ENCODE measurements at regions not wholly inside any gene's neighbourhood (a gene's known extent, or its start where the extent isn't known, plus 50 kb on each side); places are given as distances from the start of the nearest gene placed in this dataset.

GRCh38 chrX:13901354-13901753 is 84.5 kb upstream of the GPM6B start:
- intact Hi-C loops (cut with DNase I; ENCODE audit: low total_unique reads): no loop called here
- Histone ChIP-seq H3K9me3 (no peaks in the 10 kb centered on the region), H3K4me3 (no peak overlapping the region), H3K36me3 (no peaks in the 10 kb centered on the region), H3K4me1 (no peaks in the 10 kb centered on the region), H3K27ac (no peak overlapping the region), H3K27me3 (replicated peaks in 1 of 7) (no peaks in the 10 kb centered on the region)
- DNase-seq: no peak
- TF ChIP-seq POLR2A (IDR thresholded peaks at IDR 0.05): no peak
- no peak for TF ChIP-seq CTCF (IDR thresholded peaks at IDR 0.05 in 8 of 11, conservative IDR thresholded peaks at IDR 0.05 in 3 of 11)
- TF ChIP-seq POLR2AphosphoS5 (IDR thresholded peaks at IDR 0.05): no peak
- 56 to 73% (median 65%) methylated on average over 1 to 2 of the region's 2 CpGs for WGBS, 5 donors

DNA sequence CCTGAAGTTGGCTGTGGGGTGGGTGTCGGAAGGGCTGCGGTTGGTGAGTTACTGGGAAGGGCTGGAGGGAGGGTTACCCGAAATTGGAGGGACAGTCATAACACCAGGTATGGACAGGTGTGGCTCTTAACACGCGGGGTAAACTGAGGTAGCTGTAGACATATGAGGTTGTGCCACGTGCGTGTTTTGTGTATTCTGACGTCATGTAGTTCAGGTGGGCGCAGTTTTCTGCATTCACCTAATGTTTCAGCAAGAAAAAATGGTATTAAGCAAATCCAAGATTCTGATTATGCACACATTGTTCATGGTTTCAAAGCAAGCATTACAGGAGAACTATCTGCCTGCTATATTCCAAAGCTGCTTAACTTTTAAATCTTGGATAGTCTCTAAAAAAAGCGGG is 83.5 kb upstream of the GPM6B start:
- Histone ChIP-seq H3K9me3 (no peaks in the 10 kb centered on the region), H3K4me3 (no peak overlapping the region), H3K4me1 (no peaks in the 10 kb centered on the region), H3K27ac (no peak overlapping the region), H3K36me3 (no peaks in the 10 kb centered on the region), H3K27me3 (replicated peaks in 1 of 7) (peaks cover 0 to 4% (median 0%) of the 10 kb centered on the region in 7 donors)
- TF ChIP-seq CTCF (IDR thresholded peaks at IDR 0.05 in 8 of 11, conservative IDR thresholded peaks at IDR 0.05 in 3 of 11) (no peak), POLR2A (IDR thresholded peaks at IDR 0.05) (no peak), POLR2AphosphoS5 (IDR thresholded peaks at IDR 0.05) (no peak)
- WGBS, 5 donors: 82 to 95% (median 94%) methylated on average over 10 of the region's 10 CpGs
- intact Hi-C loops (cut with DNase I; ENCODE audit: low total_unique reads): no loop called here
- DNase-seq: no peak

DNA sequence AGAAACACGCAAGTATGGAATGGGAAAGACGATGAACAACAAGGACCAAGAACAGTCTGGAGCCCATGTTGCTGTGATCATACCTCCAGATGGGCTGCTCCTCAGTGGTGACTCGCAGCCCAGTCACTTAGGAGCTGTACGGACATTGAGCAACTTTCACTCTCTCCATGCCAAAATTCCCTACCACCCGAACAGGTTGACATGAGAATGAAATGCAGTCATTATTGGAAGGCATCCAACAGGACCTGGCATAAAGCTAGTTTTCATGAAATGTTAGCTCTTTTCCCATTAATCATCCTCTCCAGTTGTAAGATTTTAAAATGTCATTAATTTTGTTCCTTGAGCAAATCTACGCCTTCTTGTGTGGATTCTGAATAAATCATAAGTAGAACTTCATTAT is 82.7 kb upstream of the GPM6B start:
- H3K27me3 ChIP-seq (replicated peaks in 1 of 7): peaks cover 0 to 9% (median 0%) of the 10 kb centered on the region in 7 donors
- H3K36me3 ChIP-seq: no peaks in the 10 kb centered on the region
- no peak for TF ChIP-seq CTCF (IDR thresholded peaks at IDR 0.05 in 8 of 11, conservative IDR thresholded peaks at IDR 0.05 in 3 of 11)
- no peak for TF ChIP-seq POLR2A (IDR thresholded peaks at IDR 0.05)
- no peak for TF ChIP-seq POLR2AphosphoS5 (IDR thresholded peaks at IDR 0.05)
- H3K27ac ChIP-seq: no peak overlapping the region
- intact Hi-C loops (cut with DNase I; ENCODE audit: low total_unique reads): no loop called here
- WGBS, 5 donors: 76 to 93% (median 84%) methylated on average over 6 of the region's 6 CpGs
- no peak overlapping the region for H3K4me3 ChIP-seq
- DNase-seq: no peak
- no peaks in the 10 kb centered on the region for H3K4me1 ChIP-seq
- no peaks in the 10 kb centered on the region for H3K9me3 ChIP-seq

DNA sequence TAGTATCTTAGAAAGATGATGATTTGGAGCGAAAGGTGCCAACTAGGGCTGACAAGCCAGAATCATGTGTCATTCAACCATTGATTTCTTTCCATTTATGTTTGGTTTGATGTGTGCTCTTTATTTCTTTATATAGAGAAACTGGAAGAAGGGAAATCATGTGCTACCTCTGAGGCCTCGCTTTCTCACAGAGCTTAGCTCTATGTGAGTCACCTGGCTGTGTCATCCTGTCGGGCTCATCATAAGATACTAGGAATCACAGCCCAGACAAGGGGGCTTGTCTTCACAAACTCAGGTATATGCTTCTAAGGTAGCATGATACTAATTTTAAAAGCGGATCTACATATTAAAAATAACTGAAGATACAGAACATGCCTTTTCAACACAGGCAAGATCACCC is 81.7 kb upstream of the GPM6B start:
- Histone ChIP-seq H3K27ac (no peak overlapping the region), H3K4me1 (no peaks in the 10 kb centered on the region), H3K4me3 (no peak overlapping the region), H3K27me3 (replicated peaks in 1 of 7) (peaks cover 0 to 9% (median 0%) of the 10 kb centered on the region in 7 donors), H3K9me3 (no peaks in the 10 kb centered on the region), H3K36me3 (no peaks in the 10 kb centered on the region)
- TF ChIP-seq CTCF (IDR thresholded peaks at IDR 0.05 in 8 of 11, conservative IDR thresholded peaks at IDR 0.05 in 3 of 11): no peak
- no peak for TF ChIP-seq POLR2AphosphoS5 (IDR thresholded peaks at IDR 0.05)
- no peak for TF ChIP-seq POLR2A (IDR thresholded peaks at IDR 0.05)
- WGBS, 5 donors: 82 to 98% (median 92%) methylated on average over 4 of the region's 4 CpGs
- DNase-seq: no peak
- intact Hi-C loops (cut with DNase I; ENCODE audit: low total_unique reads): no loop called here

All from spleen (tissue), 11 donors.